DLD1 (cell line): ENCODE measurements at regions not wholly inside any gene's neighbourhood (a gene's known extent, or its start where the extent isn't known, plus 50 kb on each side); places are given as distances from the start of the nearest gene placed in this dataset.

Experiments used
- in situ Hi-C: cut with HindIII; loops from 2 replicates; pipeline ENCODE4 v1.10.0; 2017; ENCODE audit warnings: low sequenced_read_pairs

DNA sequence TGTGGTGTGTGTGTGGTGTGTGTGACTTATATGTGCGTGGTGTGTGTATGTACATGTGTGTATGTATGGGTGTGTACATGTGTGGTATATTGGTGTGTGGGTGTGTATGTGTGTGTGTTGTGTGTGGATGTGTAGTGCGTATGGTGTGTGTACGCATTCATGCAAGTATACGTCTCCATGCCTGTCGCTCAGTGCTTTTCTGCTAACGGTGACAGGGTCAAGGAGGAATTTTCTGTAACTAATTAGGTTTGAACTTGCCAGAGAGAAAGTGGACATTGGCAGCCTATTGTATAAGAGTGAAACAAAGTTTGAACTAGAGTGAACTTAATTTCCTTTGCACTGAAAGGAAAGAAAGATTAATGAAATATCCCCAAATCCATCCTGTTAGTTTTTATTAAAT, 120.9 kb upstream of the GSC start:
- in situ Hi-C loops, result loop anchor here (10.0 kb wide), 1 partner anchor 454 kb away; no protein-coding TSS in a partner anchor

DNA sequence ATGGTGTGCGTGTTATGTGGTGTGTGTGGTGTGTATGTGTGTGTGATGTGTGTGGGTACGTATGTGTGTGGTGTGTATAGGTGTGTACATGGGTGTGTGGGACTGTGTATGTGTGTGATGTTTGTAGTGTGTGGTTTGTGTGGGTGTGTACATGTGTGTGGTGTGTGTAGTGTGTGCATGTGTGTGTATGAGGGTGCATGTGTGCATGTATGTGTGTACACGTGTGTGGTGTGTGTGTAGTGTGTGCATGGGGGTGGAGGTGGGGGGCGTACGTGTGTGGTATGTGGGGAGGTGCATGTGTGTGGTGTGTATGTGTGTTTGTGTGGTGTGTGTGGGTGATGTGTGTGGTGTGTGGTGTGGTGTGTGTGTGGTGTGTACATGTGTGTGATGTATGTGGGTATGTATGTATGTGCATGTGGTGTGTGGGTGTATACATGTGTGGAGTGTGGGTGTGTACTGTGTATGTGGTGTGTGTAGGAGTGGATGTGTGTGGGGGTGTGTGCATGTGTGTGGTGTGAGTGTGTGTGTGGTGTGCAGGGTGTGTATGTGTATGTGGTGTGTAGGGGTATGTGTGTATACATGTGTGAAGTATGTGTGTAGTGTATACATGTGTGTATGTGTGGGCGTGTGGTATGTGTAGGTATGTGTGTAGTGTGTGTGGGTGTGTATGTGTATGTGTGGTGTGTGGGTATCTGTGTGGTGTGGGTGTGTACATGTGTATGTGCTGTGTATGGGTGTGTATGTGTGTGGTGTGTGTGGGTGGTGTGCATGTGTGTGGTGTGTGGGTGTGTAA, 119.8 kb upstream of the GSC start:
- in situ Hi-C loops, result loop anchor here (10.0 kb wide), 1 partner anchor 455 kb away; no protein-coding TSS in a partner anchor

DNA sequence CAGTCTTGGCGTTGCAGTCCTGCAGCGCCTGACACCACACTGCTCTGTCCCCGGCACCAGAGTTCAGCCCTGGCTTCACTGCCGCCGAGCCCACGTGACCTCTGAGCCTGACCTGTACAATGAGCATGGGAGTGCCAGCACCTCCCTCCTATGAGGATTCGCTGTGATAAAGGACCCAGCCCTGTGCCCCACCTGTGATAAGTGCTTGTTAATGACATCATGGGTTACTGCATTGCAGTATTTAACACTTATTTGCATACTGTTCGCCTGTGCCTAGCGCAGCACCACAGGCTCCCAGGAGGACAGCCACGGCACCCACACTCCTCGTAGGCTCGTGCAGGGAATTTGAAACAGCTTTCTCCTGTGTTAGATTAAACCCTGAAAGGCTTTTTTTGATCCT, 118.2 kb upstream of the GSC start:
- in situ Hi-C loops, result no loop called here

DNA sequence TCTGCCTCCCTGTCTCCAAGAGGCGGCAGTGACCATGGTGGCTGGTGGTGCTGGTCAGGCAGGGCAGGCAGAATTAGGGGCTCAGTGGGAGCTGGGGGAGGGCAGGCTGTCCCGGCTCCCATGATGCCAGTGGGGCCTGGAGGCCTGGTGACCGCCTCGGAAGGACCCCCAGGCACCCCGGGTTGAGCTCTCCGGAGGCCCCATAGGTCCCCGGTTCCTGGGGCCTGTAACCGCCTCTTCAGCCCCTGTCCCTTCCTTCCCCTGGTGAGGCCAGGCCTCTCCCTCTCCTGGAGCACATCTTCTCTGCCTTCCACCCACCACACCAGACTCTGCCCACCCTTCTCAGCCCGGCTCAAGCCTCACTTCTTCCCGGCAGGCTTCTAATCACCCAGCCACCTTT, 117.7 kb upstream of the GSC start:
- in situ Hi-C loops, result no loop called here

DNA sequence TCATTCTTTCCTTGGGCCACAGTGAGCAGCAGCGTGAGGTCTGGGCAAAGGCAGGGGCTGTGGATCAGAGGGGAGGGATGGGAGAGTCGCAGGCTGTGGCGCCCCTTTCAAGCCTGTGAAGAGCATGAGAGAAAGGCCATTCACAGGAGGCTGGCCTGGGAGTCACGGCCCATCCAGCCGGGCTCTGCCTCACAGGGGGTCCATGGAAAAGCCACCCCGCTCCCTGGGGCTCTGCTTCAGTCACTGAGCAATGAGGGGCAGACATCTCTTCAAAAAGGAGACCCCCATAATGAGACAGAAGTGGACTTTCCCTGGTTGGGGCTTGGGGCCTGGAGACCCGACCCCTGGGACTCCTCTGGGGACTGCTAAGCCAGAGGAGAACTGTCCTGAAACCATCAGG, 117.0 kb upstream of the GSC start:
- in situ Hi-C loops, result no loop called here

DNA sequence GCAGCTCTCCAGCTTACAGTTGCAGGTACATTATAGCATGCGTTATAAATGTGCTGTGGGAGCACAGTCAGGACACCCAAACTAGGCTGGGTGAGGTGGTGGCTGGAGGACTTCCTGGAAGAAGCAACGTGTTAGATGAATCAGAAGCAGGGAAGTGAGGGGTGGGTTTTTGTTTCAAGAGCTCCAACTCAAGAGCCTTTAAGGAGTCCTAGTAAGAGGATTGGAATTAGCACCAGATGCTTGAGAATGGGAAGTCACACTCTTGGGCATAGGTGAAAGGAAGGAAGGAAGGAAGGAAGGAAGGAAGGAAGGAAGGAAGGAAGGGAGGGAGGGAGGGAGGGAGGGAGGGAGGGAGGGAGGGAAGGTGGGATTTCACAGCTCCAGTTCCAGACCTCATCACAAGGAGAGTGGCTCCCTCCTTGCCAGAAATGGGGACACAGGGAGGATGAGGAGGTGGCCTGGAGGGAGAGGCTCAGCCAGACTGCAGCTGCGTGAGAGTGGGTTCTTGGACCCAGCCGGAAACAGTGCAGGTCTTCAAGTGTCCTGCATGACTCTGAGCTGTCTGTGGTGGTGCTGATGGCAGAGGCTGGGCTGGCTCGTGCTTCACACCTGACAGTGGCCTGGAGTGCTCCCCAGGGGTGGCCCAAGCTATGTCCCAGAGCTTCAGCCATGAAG, 115.7 kb upstream of the GSC start:
- in situ Hi-C loops, result no loop called here

DNA sequence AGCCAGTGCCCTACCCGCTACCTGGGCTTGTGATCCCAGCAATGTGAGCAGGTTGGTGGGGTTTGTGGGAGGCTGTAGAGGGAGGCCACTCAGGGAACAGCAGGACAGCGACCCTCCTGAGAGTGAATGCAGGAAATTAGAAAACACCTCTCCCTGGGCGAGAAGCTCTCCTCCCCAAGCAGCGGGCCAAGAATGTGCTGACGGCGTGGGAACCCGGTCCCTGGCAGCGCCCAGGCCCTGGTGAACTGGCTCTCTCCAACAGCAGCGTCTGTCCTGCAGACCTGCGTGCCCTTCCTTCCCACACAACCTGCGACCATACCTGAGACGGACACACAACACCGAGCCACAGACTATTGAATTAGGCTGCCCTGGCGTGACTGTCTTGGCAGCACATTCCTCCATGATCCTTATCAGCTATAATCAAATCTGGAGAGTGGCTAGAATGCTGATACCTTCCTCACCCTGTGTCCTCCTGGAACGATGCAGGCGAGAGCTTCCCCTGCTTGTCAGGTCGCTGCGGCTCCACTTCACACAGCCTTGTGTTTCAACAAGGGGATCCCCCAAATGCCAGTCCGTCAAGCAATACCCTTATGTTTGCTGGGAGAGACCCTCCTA, 114.8 kb upstream of the GSC start:
- in situ Hi-C loops, result no loop called here

DNA sequence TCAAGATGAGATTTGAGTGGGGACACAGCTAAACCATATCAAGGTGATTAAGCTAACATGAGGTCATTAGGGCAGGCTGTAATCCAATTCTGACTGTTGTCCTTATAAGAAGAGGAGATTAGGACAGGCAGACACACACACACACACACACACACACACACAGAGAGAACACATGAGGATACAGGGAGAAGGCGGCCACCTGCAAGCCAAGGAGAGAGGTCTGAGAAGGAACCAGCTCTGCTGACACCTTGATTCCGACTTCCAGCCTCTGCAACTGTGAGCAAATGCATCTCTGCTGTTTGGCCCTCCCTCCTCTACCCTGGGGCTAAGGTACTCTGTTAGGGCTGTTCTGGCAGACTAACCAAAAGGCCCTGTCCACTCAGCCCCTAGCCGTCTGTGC, 112.5 kb upstream of the GSC start:
- in situ Hi-C loops, result no loop called here

DNA sequence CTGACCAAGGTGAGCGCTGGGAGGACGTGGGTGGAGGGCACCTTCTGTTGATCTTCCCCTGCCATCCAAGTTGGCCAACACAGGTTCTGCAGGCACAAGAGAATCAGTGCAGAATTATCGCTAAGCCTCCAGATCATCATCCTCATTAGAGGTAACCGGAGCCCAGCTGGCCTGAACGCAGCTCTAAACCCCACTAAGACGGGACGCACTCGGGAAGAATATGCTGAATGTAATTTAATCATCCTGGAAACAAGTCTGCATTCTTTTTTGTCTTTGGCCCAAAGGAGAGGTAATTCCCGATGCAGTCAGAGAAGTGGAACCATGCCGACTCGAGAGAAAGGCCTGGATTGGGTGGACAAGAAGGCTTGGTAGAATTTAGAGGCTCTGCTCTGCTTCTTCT, 111.0 kb upstream of the GSC start:
- in situ Hi-C loops, result no loop called here

DNA sequence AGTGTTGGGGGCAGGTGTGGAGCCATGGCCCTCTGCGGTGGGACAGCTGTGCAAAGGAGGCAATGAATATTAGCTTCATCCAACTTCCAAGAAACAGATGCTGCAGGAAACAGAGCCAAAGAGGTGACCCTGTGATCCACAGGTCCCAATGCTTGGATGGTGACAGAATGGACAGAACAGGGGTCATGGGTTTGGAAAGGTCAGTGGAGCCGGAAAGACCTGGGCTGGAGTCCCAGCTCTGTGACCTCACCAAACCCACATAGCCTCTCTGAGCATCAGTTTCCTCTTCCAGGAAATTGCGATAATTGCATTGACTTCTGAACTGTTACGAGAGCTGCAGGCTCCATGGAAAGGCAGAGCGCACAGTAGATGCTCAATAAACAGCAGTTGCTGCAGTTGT, 110.2 kb upstream of the GSC start:
- in situ Hi-C loops, result no loop called here

DNA sequence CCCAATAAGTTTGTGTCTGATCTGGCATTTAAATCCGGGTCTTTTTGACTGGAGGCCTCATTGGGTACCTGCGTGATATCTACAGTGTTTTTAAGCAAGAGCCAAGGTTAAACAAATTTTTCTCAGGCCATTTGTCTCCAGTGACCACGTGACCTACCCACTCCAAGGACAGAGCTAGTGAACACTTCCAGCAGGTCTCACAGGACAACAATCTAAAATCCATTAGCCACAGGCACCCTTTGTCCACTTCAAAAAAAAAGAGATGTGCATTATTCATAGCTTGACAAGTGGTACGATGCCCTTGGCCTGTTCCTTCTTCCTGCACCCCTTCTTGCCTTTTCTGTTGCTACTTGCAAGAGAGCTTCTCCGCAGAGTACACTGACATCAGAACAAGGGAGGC, 109.6 kb upstream of the GSC start:
- in situ Hi-C loops, result no loop called here

DNA sequence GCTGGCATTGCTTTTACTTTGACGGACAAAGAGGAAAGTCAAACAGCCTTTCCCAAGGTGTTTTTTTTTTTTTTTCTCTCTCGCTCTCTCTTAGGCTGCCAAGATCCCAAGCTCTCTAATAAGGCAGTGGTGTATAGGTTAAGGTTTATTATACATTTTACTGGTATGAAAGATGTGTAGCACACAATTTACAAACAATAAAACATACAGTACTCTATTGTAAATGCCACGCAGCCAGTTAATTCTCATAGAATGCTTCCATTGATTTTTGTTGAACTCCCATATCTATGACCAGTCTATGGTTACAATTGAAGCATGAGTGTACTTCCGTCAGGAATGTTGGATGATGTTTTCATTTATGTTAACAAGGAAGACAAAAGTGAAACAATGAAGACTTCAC, 106.4 kb upstream of the GSC start:
- in situ Hi-C loops, result no loop called here

DNA sequence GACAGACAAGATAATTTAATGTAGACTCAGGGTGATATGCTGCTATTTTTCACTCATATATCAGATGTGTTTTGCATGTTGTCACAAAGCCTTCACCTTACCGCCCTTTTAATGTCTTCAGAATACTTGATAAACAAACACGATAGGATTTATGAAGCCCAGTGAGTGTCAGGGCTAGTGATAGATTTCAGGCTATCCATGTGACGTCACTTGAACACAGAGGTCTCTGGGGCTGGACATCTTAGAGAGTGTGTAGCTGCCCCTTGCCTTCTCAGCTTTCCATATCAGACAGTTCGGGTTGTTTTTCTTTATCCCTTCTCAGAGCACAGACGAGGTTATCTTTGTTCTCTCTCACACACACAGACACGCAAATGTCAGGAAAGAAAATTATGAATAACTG, 105.3 kb upstream of the GSC start:
- in situ Hi-C loops, result no loop called here

DNA sequence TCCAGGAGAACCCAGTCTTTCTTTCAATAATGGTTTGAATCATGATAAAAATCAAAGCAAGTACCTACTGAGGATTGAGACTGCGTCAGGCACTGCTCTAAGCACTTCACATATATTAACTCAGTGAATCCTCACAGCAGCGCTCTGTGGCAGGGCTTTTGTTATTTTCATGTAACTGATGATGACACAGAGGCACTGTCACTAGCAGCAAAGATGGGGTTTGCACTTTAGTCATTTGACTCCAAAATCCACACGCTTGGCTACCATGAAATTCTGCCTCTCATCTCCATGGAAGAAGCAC, 98.8 kb upstream of the GSC start:
- in situ Hi-C loops, result no loop called here

DNA sequence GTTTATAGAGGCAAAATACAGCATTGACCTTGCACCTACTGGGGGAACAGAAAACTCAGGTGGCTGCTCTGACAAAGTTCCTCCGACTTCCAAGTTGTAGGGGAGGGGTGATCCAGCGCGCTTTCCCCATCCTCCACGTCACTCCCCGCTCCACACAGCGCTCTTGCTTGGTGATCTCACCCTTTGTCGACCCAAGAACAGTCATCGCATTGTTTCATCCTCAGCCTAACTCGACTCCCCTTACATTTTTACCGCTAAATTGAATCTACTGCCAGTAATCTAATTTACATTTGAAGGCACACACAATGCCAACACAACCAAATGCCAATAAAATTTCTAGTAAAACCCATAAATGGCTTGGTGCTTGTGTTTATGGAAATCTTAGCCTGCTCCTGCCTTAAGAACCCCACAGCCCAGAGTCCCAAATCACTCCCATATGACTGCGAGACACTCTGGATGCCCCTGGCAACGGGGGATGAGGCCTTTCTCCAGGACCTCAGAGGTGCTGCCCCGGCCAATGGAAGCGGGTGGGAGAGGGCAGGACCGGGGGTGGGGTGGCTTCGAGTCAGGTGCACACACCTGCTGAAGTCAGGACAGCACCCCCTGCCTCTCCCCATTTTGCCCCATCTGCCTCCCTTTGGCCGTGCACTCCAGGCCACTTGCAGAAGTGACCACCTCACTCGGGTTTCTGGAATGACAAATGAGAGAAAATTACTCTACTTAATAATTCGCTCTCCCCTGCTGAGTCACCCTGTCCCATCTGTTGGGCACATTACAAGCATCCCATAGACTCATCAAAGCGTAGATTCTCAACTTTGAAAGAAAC, 98.2 kb upstream of the GSC start:
- in situ Hi-C loops, result no loop called here

DNA sequence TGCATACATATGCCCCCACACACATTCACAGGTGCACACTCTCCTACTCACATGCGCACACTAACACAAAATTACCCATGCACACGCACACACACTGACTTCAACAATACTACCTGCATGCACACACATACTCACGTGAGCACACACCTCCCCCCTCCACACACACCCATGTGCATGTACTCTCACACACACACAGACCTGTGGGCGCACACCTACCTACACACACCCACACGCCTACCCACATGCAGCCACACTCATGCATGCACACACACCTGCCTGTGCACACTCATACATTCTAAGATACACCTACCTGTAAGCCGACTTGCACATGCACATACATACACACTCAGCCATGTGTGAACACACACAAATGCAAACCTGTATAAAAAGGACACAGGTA, 97.3 kb upstream of the GSC start:
- in situ Hi-C loops, result no loop called here

DNA sequence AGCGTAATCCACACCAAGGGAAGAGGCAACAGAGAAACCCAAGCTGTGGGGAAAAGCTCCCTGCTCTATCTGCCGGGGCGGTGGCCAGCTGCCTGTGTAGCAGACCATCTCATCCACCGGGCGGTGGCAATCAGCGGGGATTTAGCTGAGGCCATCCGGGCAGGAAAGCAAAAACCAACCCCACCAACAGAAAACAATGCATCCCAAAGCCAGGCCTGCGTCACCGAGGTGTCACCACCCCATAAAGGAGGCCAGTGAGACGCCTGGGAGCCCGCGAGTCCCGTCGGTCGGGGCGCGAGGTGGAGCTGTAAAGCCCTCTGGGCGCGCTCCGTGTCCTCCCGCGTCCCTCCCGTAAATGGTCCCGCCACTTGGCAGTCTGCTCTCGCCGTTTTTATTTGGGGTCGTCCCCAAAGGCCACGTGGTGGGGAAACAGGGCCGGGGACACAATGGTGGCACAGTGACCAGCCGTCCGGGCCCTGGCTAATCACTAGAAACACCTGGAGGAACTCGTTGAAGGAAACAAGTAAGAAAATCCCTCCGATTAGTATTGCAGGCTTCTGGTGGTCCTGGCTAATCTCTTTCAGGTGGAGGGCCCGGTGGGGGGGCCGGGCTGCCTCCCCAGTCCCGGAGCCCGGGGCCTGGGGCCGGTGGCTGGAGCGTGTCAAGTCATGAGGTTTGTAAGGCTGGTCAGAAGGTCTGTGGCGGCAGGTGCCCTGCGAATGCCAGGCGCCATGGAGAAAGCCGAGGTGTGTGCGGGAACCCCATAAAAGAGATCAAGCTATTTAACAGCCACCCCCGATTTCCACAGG, 94.7 kb upstream of the GSC start:
- in situ Hi-C loops, result no loop called here

DNA sequence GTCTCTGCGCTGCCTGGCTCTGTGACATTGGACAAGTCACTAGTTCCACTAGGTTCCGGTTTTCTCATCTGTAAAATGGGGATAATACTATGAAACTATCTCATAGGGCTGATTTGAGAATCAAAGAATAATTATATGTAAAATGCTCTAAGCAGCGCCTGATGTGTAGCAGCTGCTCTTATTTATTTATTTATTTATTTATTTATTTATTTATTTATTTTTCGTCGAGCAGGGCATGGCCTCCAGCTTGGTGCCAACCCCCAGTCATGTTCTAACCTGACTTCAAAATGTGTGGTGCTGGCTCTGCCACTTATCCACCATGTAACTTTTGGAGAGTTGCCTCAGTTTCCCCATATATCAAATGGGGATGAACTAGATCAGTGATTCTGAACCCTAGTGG, 93.5 kb upstream of the GSC start:
- in situ Hi-C loops, result no loop called here

DNA sequence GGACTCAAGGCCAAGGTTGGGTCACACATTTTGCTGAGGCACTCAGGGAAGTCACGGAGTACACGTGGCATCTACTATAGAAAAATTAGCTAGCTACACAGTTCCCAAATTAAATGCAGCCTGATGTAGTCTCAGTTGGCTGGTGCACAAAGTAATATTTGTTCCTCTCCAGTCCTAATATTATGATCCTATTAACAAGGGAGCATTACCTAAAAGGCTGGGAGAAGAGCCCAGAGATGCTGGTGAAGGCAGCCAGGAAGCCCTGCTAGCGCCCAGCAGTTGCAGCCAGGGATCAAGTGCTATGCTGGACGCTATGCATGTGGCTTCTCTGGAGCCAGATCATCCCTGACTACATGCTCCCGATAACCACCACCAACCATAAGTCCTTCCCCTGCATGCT, 88.0 kb upstream of the GSC start:
- in situ Hi-C loops, result no loop called here

DNA sequence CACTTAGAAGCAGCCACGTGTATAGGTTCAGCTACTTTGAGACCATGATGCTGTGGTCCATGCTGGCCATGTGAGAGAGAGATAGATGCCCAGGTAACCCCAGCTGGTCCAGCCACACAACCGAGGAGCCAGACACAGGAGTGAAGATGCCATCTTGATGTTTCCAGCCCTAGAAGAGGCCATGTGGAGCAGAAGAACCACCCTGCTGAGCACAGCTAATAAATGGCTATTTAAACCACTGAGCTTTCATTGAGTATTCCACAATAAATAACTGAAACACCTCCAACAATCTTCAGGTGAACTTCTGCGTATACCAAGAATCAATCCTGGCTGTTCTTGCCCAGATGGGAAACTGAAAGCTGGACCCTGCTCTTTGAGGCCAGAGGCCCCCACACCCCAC, 84.0 kb upstream of the GSC start:
- in situ Hi-C loops, result no loop called here
